ENCODE measurements at regions not wholly inside any gene's neighbourhood (a gene's known extent, or its start where the extent isn't known, plus 50 kb on each side); places are given as distances from the start of the nearest gene placed in this dataset.

DNA sequence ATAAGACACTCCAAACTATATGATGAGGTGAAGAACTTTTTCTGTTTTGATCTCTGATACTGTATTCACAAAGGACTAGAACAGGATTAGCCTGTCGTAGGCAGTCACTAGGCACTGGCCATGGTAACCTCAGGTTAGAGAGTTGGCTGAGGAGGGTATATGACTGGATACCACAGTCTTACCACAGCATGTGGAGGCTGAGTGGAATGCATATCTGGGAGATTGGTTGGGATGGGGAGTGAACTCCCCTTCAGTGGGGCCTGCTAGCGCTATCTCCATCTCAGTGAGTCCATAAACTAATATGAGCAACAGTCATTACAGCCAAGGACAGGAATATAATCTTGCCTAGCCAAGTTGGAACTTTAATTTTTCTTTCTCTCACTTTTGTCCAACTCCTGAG, 339.1 kb downstream of the SPATA31D1 start:
- Histone ChIP-seq H3K9ac (ENCODE audit: low read depth, low read length) (no peak overlapping the region), H3K4me2 (ENCODE audit: insufficient read depth, low read length) (no peak overlapping the region), H3K4me3 (ENCODE audit: low read depth in 1 of 2, low read length in 2 of 2) (no peak overlapping the region), H2AFZ (ENCODE audit: low read depth, low read length) (no peak overlapping the region), H4K20me1 (ENCODE audit: insufficient read depth, low read length) (no peaks in the 10 kb centered on the region), H3K79me2 (ENCODE audit: insufficient read depth, low read length) (no peaks in the 10 kb centered on the region), H3K27ac (ENCODE audit: low read length) (no peak overlapping the region), H3K9me3 (ENCODE audit: insufficient read depth, low read length, severe bottlenecking) (no peaks in the 10 kb centered on the region), H3K36me3 (ENCODE audit: insufficient read depth, low read length) (no peaks in the 10 kb centered on the region), H3K27me3 (ENCODE audit: insufficient read depth, low read length, poor library complexity) (no peaks in the 10 kb centered on the region), H3K4me1 (ENCODE audit: insufficient read depth, low read length) (no peaks in the 10 kb centered on the region)
- ATAC-seq (ENCODE audit: insufficient read depth, low read depth) = no peak
- TF ChIP-seq, protein P1, sequence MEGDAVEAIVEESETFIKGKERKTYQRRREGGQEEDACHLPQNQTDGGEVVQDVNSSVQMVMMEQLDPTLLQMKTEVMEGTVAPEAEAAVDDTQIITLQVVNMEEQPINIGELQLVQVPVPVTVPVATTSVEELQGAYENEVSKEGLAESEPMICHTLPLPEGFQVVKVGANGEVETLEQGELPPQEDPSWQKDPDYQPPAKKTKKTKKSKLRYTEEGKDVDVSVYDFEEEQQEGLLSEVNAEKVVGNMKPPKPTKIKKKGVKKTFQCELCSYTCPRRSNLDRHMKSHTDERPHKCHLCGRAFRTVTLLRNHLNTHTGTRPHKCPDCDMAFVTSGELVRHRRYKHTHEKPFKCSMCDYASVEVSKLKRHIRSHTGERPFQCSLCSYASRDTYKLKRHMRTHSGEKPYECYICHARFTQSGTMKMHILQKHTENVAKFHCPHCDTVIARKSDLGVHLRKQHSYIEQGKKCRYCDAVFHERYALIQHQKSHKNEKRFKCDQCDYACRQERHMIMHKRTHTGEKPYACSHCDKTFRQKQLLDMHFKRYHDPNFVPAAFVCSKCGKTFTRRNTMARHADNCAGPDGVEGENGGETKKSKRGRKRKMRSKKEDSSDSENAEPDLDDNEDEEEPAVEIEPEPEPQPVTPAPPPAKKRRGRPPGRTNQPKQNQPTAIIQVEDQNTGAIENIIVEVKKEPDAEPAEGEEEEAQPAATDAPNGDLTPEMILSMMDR (IDR thresholded peaks at IDR 0.05; ENCODE audit: borderline replicate concordance, extremely low read depth, low read length, poor library complexity, severe bottlenecking) = no peak
- TF ChIP-seq EZH2 (IDR thresholded peaks at IDR 0.05; ENCODE audit: borderline replicate concordance, low read depth, low read length, severe bottlenecking) = no peak
- no peak for DNase-seq

DNA sequence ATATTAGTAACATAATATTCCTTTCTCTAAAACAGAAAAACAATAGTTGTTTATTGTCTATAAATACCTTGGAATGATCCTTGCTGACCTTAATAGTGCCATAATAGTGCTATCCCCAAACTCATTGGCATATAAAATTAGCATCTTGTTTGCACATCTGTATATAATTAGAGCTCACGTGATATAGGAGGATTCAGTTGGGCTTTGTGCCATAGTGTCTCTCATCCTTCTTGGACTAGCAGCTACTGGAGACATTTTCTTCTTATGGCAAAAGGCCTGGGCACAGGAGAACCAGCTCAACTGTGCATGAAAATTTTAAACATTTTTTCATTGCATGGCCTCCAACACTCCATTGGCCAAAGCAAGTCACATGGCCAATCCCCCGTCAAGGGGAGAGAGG, 342.5 kb downstream of the SPATA31D1 start:
- ATAC-seq (ENCODE audit: insufficient read depth, low read depth) (no peak), DNase-seq (no peak)
- Histone ChIP-seq H3K4me2 (ENCODE audit: insufficient read depth, low read length) (no peak overlapping the region), H3K27me3 (ENCODE audit: insufficient read depth, low read length, poor library complexity) (no peaks in the 10 kb centered on the region), H4K20me1 (ENCODE audit: insufficient read depth, low read length) (no peaks in the 10 kb centered on the region), H3K4me3 (ENCODE audit: low read depth in 1 of 2, low read length in 2 of 2) (no peak overlapping the region), H3K9me3 (ENCODE audit: insufficient read depth, low read length, severe bottlenecking) (no peaks in the 10 kb centered on the region), H3K4me1 (ENCODE audit: insufficient read depth, low read length) (no peaks in the 10 kb centered on the region), H3K79me2 (ENCODE audit: insufficient read depth, low read length) (no peaks in the 10 kb centered on the region), H2AFZ (ENCODE audit: low read depth, low read length) (no peak overlapping the region), H3K27ac (ENCODE audit: low read length) (no peak overlapping the region), H3K9ac (ENCODE audit: low read depth, low read length) (no peak overlapping the region), H3K36me3 (ENCODE audit: insufficient read depth, low read length) (no peaks in the 10 kb centered on the region)
- TF ChIP-seq, protein P1 (IDR thresholded peaks at IDR 0.05; ENCODE audit: borderline replicate concordance, extremely low read depth, low read length, poor library complexity, severe bottlenecking) = no peak
- TF ChIP-seq EZH2 (IDR thresholded peaks at IDR 0.05; ENCODE audit: borderline replicate concordance, low read depth, low read length, severe bottlenecking) = no peak

DNA sequence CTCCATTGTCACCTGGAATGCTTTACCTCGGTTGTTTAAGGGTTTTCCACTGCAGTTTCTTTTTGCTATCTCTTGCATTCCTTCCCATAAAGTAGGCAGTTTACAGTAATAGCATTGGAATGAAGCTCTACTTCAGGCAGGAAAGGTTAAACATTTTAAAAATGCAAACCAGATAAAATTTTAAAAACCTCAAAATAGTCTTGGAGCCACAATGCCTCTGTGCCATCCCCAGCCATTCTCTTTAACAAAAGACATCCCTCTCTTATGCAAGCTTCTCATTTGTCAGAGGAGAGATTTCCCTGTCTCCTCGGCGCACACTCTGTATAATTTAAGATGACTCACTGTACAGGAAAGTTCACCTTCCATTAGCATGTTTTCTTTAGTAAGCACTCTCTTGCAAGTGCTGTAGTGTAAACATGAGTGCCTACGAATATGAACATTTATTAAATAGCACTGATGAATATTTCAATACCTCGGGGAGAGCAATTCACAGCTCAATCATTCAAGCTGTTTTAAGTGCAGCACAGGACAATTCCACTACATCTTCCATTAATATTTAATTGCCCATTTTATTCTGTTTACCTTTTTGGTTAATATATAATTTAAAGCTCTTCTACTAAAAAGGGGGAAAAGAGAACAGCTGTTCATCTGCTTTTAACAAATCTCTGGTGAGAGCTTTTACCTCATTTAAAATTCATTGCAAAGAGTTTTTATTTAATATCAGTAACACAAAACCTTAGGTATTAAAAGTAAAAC, 343.6 kb downstream of the SPATA31D1 start:
- no peaks in the 10 kb centered on the region for H3K4me1 ChIP-seq (ENCODE audit: insufficient read depth, low read length)
- no peaks in the 10 kb centered on the region for H4K20me1 ChIP-seq (ENCODE audit: insufficient read depth, low read length)
- H3K9me3 ChIP-seq (ENCODE audit: insufficient read depth, low read length, severe bottlenecking) = no peaks in the 10 kb centered on the region
- no peak overlapping the region for H3K9ac ChIP-seq (ENCODE audit: low read depth, low read length)
- H2AFZ ChIP-seq (ENCODE audit: low read depth, low read length) = no peak overlapping the region
- DNase-seq (no peak), ATAC-seq (ENCODE audit: insufficient read depth, low read depth) (no peak)
- H3K36me3 ChIP-seq (ENCODE audit: insufficient read depth, low read length) = no peaks in the 10 kb centered on the region
- H3K4me2 ChIP-seq (ENCODE audit: insufficient read depth, low read length) = no peak overlapping the region
- H3K79me2 ChIP-seq (ENCODE audit: insufficient read depth, low read length) = no peaks in the 10 kb centered on the region
- no peak overlapping the region for H3K27ac ChIP-seq (ENCODE audit: low read length)
- no peak overlapping the region for H3K4me3 ChIP-seq (ENCODE audit: low read depth in 1 of 2, low read length in 2 of 2)
- no peak for TF ChIP-seq EZH2 (IDR thresholded peaks at IDR 0.05; ENCODE audit: borderline replicate concordance, low read depth, low read length, severe bottlenecking)
- TF ChIP-seq, protein P1 (IDR thresholded peaks at IDR 0.05; ENCODE audit: borderline replicate concordance, extremely low read depth, low read length, poor library complexity, severe bottlenecking) = no peak
- H3K27me3 ChIP-seq (ENCODE audit: insufficient read depth, low read length, poor library complexity) = no peaks in the 10 kb centered on the region
